GM18498 (cell line): ENCODE measurements at regions not wholly inside any gene's neighbourhood (a gene's known extent, or its start where the extent isn't known, plus 50 kb on each side); places are given as distances from the start of the nearest gene placed in this dataset.
"Not testable (repeated sequence)": the region's sequence is repeated elsewhere in the genome, so short reads cannot be mapped to it uniquely, and the experiment has no call there.

Experiments used
- ATAC-seq: cut with Tn5 transposase; IDR thresholded peaks from one replicate; pipeline ENCODE4 v1.9.1; 2021; ENCODE audit warnings: mild to moderate bottlenecking, moderate library complexity; ENCODE audit not compliant: unreplicated experiment

GRCh38 chr16:65375651-65376050, 253.8 kb upstream of the CDH11 start:
- ATAC-seq, result no peak

GRCh38 chr16:65373097-65373496, 251.2 kb upstream of the CDH11 start:
- no peak for ATAC-seq

- no peak for ATAC-seq
Measured at GRCh38 chr16:65372171-65372570, 250.3 kb upstream of the CDH11 start.

- ATAC-seq, result no peak
Measured at GRCh38 chr16:65365732-65366715, 244.2 kb upstream of the CDH11 start.

GRCh38 chr16:65356721-65357120, 234.9 kb upstream of the CDH11 start:
- not testable (repeated sequence) for ATAC-seq

- ATAC-seq, result no peak
Measured at GRCh38 chr16:65355706-65356105, 233.8 kb upstream of the CDH11 start.

- no peak for ATAC-seq
Measured at GRCh38 chr16:65353183-65353582, 231.3 kb upstream of the CDH11 start.

- no peak for ATAC-seq
Measured at GRCh38 chr16:65349626-65350025, 227.8 kb upstream of the CDH11 start.

GRCh38 chr16:65343556-65343955, 221.7 kb upstream of the CDH11 start:
- ATAC-seq, result no peak

GRCh38 chr16:65342231-65342866, 220.5 kb upstream of the CDH11 start:
- ATAC-seq, result no peak

- ATAC-seq, result no peak
Measured at GRCh38 chr16:65339062-65339461, 217.2 kb upstream of the CDH11 start.

GRCh38 chr16:65336160-65336559, 214.3 kb upstream of the CDH11 start:
- ATAC-seq, result no peak

GRCh38 chr16:65334081-65334480, 212.2 kb upstream of the CDH11 start:
- ATAC-seq, result no peak

- ATAC-seq, result no peak
Measured at GRCh38 chr16:65333283-65333682, 211.4 kb upstream of the CDH11 start.

- ATAC-seq, result no peak
Measured at GRCh38 chr16:65327346-65327745, 205.5 kb upstream of the CDH11 start.

GRCh38 chr16:65323655-65324237, 201.9 kb upstream of the CDH11 start:
- ATAC-seq, result no peak

GRCh38 chr16:65319621-65320231, 197.9 kb upstream of the CDH11 start:
- ATAC-seq, result no peak

GRCh38 chr16:65318590-65319257, 196.9 kb upstream of the CDH11 start:
- no peak for ATAC-seq

GRCh38 chr16:65318138-65318537, 196.3 kb upstream of the CDH11 start:
- ATAC-seq, result no peak

- no peak for ATAC-seq
Measured at GRCh38 chr16:65316808-65317207, 194.9 kb upstream of the CDH11 start.
